HS-5 (cell line): ENCODE measurements at regions not wholly inside any gene's neighbourhood (a gene's known extent, or its start where the extent isn't known, plus 50 kb on each side); places are given as distances from the start of the nearest gene placed in this dataset.

ENCODE experiments used
- DNase-seq: peaks from one replicate; pipeline ENCODE4 v3.0.0-alpha.2; 2012; ENCODE audit warnings: low read depth

DNA sequence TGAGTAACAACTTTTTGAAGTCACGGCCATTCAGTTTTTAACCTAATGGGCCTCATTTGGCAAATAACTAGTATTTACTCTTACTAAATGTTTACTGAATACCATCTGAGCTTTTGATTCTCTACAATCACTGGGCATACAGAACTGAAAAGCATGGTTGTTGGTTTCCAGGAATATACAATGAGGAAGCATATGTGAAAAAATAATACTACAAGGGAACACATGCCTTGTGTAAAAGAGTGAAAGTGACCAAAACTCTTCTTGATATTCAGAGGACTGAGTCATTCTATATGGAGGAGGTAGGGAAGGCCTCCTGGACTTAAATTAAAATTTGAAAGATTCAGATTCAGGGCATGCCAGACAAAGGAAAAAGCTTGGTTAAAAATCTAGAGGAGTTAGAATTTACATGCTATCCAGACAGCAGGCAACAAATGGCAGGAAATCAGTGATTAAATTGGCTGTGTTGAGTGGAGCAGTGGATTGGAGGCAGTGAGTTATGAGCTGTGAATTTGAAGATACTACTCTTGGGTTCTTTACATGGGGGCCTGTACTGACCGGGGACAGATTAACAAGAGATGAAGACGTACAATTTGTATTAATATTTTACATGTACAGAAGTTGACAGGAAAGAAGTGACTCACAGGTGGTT lies 53.6 kb upstream of the NRXN1 start:
- no peak for DNase-seq

DNA sequence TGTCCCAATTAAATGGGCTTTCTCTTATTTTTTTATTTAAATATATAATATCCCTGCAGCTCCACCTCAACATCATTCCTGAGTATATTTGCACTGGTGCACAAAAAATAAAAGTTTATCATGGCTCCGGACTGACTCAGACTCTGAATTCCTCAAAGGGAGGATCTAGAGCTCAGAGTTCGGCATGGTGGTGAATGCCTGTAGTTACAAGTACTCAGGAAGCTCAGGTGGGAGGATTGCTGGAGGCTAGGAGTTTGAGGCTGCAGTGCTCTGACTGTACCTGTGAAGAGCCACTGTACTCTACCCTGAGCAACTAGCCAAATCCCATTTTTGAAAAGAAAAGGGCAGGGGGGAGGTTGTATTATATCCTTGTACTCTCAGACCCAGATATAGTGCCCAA lies 52.8 kb upstream of the NRXN1 start:
- DNase-seq, result no peak
